Activated T-cell treated with anti-CD3 and anti-CD28 coated beads for 48 hours (primary cell): ENCODE measurements at regions not wholly inside any gene's neighbourhood (a gene's known extent, or its start where the extent isn't known, plus 50 kb on each side); places are given as distances from the start of the nearest gene placed in this dataset.
"Not testable (repeated sequence)": the region's sequence is repeated elsewhere in the genome, so short reads cannot be mapped to it uniquely, and the experiment has no call there.

Experiments used
- DNase-seq: peaks from one replicate; pipeline ENCODE4 v3.0.0-alpha.2; 2020; ENCODE audit warnings: low read depth

DNA sequence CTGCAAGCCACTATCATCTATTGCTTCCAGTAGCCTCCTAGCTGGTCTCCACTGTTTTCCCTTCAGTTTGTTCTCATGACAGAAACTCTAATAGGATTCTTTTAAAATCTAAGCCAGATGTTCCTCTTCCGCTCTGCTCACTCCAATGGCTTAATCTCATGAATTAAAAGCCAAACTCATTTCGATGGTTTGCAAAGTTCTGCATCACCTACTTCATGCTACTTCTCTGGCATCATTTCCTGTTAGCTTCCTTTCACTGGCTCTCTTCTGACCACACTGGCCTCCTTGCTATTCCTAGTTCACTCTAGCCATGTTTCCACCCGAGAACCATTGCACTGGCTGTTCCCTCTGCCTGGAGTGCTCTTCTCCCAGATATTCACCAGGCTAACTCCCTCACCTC is 102.0 kb upstream of the LSM6 start:
- no peak for DNase-seq

DNA sequence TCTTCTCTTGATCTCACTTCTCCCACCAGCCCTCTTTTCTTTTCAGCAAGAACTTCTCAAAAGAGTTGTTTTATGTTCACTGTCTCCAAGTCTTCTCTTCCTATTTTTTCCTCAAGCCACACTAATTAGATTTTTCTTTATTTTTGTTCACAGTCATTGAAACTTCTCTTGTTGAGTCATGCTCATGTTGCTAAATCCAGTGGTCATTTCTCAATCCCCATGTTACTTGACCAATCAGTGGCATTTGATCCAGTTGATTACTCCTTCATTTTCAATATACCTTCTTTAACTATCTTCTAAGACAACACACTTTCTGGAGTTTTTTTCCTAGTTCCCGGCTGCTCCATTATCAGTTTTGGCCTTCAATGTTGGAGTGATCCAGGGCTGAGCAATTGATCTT is 103.1 kb upstream of the LSM6 start:
- DNase-seq, result no peak

DNA sequence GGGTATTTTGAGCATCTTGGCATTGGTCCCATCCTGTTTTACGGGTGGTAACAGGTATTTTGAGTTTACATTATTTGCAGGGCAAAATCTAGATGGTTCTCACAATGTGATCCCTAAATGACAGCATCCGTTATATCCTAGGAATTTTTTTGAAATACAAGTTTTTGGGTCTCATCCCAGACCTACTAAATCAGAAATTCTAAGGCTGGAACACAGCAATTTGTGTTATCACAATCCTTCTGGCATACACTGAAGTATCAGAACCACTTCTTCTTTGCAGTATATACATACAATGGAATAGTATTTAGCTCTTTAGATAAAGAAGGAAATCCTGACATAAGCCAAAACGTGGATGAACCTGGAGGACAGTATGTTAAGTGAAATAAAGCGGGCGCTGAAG is 104.1 kb upstream of the LSM6 start:
- no peak for DNase-seq

- no peak for DNase-seq
These were observed 112.4 kb upstream of the LSM6 start for GRCh38 chr4:146063143-146063542.

- no peak for DNase-seq
These were observed 113.2 kb upstream of the LSM6 start for GRCh38 chr4:146062340-146062739.

- DNase-seq, result no peak
These were observed 113.7 kb upstream of the LSM6 start for GRCh38 chr4:146061610-146062334.

- DNase-seq, result no peak
These were observed 115.7 kb upstream of the LSM6 start for GRCh38 chr4:146059865-146060264.

GRCh38 chr4:146059151-146059550 is 116.4 kb upstream of the LSM6 start:
- no peak for DNase-seq

GRCh38 chr4:146058531-146058930 is 117.0 kb upstream of the LSM6 start:
- DNase-seq, result no peak

DNA sequence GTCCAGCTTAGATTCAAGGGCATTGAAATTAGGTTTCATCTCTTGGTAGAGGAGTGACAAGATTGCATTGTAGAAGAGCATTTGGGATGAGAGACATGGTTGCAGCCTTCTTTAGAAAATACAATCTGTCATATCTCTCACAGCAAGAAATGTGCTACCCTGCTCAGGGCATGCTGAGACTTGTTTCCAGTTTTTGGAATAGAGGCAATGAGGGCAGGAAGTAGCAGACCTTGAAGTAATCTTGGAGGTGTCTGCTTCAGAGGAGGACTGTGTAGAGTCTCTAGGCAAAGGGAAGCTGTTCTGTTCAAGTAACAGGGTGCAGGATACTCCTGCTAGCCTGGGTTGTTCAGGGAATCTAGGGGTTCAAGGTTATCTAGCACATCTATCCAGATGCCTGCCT is 116.1 kb upstream of the ZNF827 start:
- DNase-seq, result no peak

GRCh38 chr4:146053891-146054290 is 115.3 kb upstream of the ZNF827 start:
- no peak for DNase-seq

DNA sequence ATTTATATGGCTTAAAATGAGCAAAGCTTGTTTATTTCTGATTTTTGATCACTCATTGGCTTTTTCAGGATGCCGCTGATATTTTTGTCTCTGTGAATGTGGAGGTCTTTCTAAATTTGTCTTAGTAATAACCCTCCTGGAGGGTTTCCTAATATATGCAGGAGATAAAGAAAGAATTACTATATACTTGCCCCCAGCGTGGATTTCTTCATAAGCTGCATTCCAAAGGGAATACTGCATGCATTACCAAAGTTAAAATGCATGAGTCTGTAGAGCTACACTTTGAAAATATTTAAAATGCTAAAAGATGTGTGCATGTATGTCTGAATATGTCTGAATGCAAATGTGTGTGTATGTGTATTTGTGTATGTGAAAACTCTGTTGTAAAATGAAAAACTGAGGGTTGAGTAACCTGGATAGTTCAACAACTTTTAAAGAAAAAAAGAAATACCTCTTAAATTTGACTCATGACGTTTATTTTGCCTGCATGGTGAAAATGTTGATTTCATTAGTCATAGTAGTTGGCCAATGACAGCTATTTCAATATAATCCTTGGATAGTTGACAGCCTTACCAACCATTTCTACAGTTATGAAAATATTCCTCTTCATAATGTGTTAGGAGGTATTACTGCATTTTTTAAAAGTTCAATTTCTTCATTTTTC is 113.2 kb upstream of the ZNF827 start:
- DNase-seq, result no peak

DNA sequence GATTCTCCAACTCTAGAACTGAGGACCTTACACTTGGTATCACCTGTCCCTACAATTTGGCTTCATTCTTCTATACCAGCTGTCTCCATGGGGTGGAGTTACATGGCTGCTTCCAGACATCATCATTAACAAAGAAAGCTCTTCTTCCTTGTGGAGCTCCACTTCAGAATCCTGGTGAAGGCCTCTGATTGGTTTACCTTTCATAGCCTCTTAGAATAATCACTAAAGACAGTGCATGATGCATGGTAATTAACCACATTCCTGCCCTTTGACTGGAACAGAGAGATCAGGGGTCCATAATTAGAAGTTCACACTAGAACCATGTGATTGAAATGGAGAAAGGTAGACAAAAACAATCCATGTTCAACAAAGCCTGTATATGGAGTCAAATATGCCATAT is 112.6 kb upstream of the ZNF827 start:
- no peak for DNase-seq

DNA sequence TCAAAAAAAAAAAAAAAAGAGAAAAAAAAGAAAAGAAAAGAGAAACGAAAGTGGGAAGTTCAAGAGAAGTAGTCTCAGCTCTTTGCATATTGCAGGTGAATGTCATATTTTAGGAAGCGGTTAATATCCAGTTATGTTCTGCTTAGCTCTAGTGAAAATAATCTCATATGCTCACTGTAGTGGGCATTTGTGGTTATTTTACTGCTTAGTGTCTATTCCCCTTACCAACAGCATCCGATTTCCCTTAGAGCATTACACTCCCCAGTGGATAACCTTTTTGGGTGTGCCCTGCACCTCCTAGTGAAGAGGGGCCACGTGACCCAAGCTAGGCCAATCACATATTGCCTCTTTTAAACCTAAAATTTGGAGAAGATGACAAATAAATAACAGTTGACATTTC is 111.2 kb upstream of the ZNF827 start:
- no peak for DNase-seq

- not testable (repeated sequence) for DNase-seq
These were observed 109.1 kb upstream of the ZNF827 start for GRCh38 chr4:146047768-146048167.

DNA sequence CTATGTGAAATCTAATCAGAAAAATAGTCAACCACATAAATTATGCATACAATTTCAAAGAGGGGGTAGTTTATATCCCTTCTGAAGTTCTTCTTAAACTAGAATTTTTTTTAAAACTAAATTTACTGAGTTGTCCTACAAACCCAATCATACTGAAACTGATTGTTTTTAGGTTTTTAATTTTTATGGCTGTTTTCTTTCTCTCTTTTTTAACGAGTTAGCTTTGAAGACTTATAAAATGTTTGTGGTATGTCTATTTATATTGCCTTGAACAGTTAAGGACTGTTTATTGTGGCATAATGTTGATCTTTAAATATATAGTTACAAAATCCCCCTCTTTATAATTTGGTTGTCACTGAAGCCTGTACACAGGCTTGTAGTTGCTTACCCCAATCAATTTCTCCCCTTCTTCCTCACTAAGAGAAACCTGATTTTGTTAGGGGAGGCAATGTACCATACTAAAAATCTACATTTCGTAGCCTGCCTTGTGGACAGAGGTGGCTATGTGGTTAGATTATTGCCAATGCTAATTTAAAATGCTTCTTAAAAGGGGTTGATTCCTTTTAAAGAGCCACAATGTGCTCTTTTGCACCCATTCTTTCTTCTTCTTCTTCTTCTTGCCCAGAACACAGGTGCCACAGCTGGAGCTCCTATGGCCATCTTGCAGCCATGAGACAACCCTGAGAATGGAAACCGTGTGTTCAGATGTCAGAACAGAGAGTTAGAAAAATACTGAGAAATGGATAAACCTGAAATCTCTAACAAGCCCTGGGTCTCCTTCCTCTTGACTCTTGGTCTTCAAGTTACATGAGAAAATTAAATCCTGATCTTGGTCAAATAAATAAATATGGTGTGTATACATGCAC is 102.7 kb upstream of the ZNF827 start:
- DNase-seq, result no peak

DNA sequence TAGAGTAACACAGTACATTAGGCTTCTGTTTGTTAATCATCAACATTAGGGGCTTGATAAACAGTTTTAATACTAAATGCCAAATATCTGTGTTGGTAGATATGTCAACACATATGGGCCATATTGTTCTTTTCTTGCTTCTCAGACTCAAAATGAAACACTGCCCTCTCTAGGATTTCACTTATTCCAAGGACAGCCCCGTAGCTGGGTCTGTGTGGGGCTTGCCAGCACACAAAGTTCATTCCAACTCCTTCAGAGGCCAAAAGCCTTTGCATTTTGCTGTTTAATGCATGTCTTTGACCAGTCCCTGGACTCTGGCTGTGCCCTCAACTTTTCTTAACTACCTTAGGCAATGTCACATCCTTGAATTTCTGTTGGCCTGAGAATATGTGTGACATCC is 102.0 kb upstream of the ZNF827 start:
- DNase-seq, result no peak

GRCh38 chr4:146033149-146033548 is 94.5 kb upstream of the ZNF827 start:
- no peak for DNase-seq

DNA sequence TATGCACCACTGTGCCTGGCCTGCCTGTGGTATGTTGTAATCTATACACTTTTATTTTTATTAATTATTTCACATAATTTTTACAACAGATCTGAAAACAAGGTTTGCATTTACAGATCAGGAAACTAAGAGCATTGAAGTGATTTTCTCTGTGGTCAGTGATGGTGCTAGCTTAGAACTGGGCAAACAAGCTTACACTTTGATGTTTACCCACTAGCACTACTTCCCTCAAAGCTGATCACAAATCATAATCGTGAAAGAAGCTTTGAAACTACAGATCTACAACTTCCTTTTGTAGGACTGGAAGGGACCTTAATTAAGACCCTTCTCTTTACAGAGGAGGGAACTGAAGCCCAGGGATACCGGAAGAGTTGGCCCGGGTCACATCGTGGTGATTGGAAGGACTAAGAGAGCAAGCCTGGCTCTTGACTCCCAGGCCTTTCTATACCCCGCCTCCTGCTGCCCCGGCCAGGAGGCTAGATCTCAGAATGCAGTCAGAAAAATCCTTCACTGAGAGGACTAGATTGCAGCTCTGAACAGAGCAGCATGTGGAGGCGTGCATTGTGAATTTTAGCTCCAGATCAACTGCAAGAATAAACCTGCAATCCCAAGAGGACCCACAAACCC is 93.7 kb upstream of the ZNF827 start:
- DNase-seq, result no peak

- DNase-seq, result no peak
These were observed 91.5 kb upstream of the ZNF827 start for GRCh38 chr4:146029939-146030710.

DNA sequence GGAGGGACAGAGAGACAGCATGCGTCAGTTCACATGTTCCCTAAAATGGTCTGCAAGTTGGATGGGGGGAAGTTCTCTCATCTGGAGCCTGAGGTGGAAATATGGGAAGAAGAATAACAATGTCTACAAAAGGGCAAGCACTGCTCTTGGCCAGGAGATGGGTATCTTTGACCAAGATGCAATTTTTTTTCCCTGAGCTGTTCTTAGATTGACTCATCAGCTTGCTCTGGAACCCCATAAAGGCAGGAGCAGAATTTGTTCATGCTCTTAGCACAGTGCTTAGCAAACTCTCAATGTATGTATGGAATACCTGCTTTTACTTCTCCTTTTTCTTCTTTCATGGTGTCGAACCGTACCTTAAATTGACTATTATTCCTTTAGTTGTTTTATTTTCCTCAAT is 90.5 kb upstream of the ZNF827 start:
- DNase-seq, result no peak

DNA sequence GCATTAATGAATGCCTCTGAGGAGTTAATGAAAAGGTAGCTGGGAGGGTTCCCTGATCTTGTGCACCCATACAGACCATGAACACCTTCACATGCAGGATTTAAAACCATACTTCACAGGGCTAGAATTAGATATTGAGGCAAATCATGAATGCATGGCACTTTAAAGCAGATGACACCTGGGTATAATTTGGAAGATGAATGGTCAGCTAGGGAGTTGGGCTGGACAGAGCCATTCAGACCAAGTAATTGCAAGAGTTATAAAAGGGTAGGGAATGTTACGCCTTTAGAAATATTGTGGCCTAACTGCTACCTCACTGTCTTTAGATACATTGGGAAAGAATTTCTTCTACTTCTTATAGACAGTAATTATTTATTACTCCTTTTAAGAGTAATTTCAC is 89.1 kb upstream of the ZNF827 start:
- no peak for DNase-seq
